ENCODE measurements at regions not wholly inside any gene's neighbourhood (a gene's known extent, or its start where the extent isn't known, plus 50 kb on each side); places are given as distances from the start of the nearest gene placed in this dataset.

- TF ChIP-seq, protein P1, sequence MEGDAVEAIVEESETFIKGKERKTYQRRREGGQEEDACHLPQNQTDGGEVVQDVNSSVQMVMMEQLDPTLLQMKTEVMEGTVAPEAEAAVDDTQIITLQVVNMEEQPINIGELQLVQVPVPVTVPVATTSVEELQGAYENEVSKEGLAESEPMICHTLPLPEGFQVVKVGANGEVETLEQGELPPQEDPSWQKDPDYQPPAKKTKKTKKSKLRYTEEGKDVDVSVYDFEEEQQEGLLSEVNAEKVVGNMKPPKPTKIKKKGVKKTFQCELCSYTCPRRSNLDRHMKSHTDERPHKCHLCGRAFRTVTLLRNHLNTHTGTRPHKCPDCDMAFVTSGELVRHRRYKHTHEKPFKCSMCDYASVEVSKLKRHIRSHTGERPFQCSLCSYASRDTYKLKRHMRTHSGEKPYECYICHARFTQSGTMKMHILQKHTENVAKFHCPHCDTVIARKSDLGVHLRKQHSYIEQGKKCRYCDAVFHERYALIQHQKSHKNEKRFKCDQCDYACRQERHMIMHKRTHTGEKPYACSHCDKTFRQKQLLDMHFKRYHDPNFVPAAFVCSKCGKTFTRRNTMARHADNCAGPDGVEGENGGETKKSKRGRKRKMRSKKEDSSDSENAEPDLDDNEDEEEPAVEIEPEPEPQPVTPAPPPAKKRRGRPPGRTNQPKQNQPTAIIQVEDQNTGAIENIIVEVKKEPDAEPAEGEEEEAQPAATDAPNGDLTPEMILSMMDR (IDR thresholded peaks at IDR 0.05) = no peak
- TF ChIP-seq POLR2A (IDR thresholded peaks at IDR 0.05) = no peak
- TF ChIP-seq EP300 (IDR thresholded peaks at IDR 0.05) = no peak
Measured at GRCh38 chr10:128386231-128386630, 260.0 kb upstream of the MKI67 start.

Data from ovary (tissue), 3 donors.